Embryonic facial prominence (tissue), 1 donor: ENCODE measurements at regions not wholly inside any gene's neighbourhood (a gene's known extent, or its start where the extent isn't known, plus 50 kb on each side); places are given as distances from the start of the nearest gene placed in this dataset.

Experiments
- DNase-seq: peaks from one replicate; pipeline ENCODE4 v3.0.0-alpha.2; 2016; ENCODE audit errors: extremely low spot score

GRCh38 chr1:78797108-78797781 is 147.6 kb downstream of the IFI44 start:
- DNase-seq, result no peak

GRCh38 chr1:78799926-78800325 is 150.3 kb downstream of the IFI44 start:
- no peak for DNase-seq

GRCh38 chr1:78814176-78814575 is 164.5 kb downstream of the IFI44 start:
- no peak for DNase-seq

- no peak for DNase-seq
These were observed 175.9 kb downstream of the IFI44 start for GRCh38 chr1:78825561-78825960.

- DNase-seq, result no peak
These were observed 176.9 kb downstream of the ADGRL4 start for GRCh38 chr1:78829644-78830043.

GRCh38 chr1:78830321-78830720 is 176.2 kb downstream of the ADGRL4 start:
- no peak for DNase-seq

GRCh38 chr1:78831731-78832360 is 174.7 kb downstream of the ADGRL4 start:
- DNase-seq, result peak; percentile 12

GRCh38 chr1:78833491-78833890 is 173.0 kb downstream of the ADGRL4 start:
- DNase-seq, result no peak

- DNase-seq, result no peak
These were observed 172.3 kb downstream of the ADGRL4 start for GRCh38 chr1:78834201-78834741.

GRCh38 chr1:78836726-78837125 is 169.8 kb downstream of the ADGRL4 start:
- DNase-seq, result no peak

- DNase-seq, result peak; percentile 38
These were observed 166.7 kb downstream of the ADGRL4 start for GRCh38 chr1:78839704-78840277.
